H1 (cell line): ENCODE measurements at regions not wholly inside any gene's neighbourhood (a gene's known extent, or its start where the extent isn't known, plus 50 kb on each side); places are given as distances from the start of the nearest gene placed in this dataset.

Experiments
- CTCF ChIA-PET: fragments of 300-600 bp; sonication (Branson Sonifier 250); formaldehyde crosslinking; loops from one replicate; lab custom pipeline; 2021; ENCODE audit not compliant: partially characterized antibody; lab: Charles Lee
- POLR2A ChIA-PET: fragments of 300-600 bp; sonication (Branson Sonifier 250); formaldehyde crosslinking; loops from one replicate; lab custom pipeline; 2021; ENCODE audit warnings: inconsistent platforms; ENCODE audit not compliant: partially characterized antibody; lab: Charles Lee
- DNase-seq, 2 experiments: peaks; one replicate each; pipeline versions ENCODE4 v3.0.0 to v3.0.0-alpha.2; 2010 to 2022; ENCODE audit warnings: low spot score in 2 of 2, low read depth in 1 of 2, mixed read lengths in 1 of 2
- FAIRE-seq: peaks from 2 replicates; lab custom pipeline; 2011; peaks lifted over from hg19 to GRCh38; lab: Jason Lieb, UNC
- H2AFZ ChIP-seq: 2 replicates; pipeline ENCODE4 v1.8.1; 2012; ENCODE audit warnings: low read length, inconsistent platforms
- H2AK5ac ChIP-seq: 2 replicates; pipeline ENCODE4 v1.6.1; 2013; ENCODE audit warnings: low read depth, low read length
- H2BK120ac ChIP-seq: replicated peaks from 2 replicates; pipeline ENCODE3; 2013; ENCODE audit warnings: low read depth, low read length, inconsistent platforms
- H2BK12ac ChIP-seq: 2 replicates; pipeline ENCODE4 v1.6.1; 2013; ENCODE audit warnings: low read depth, low read length
- H2BK15ac ChIP-seq: 2 replicates; pipeline ENCODE4 v1.6.1; 2013; ENCODE audit warnings: low read length
- H2BK20ac ChIP-seq: 2 replicates; pipeline ENCODE4 v1.6.1; 2013; ENCODE audit warnings: low read length
- H2BK5ac ChIP-seq: 2 replicates; pipeline ENCODE4 v1.6.1; 2013; ENCODE audit warnings: low read depth, low read length
- H3K14ac ChIP-seq: 2 replicates; pipeline ENCODE4 v1.6.1; 2013; ENCODE audit warnings: inconsistent platforms; ENCODE audit not compliant: insufficient read length
- H3K18ac ChIP-seq: 2 replicates; pipeline ENCODE4 v1.6.1; 2013; ENCODE audit warnings: low read length; ENCODE audit errors: extremely low read depth
- H3K23ac ChIP-seq: 2 replicates; pipeline ENCODE4 v1.6.1; 2013; ENCODE audit warnings: inconsistent platforms; ENCODE audit not compliant: insufficient read length
- H3K23me2 ChIP-seq: 2 replicates; pipeline ENCODE4 v1.6.1; 2013; ENCODE audit warnings: low read depth, low read length
- H3K27ac ChIP-seq: 2 replicates; pipeline ENCODE4 v1.6.1; 2011; ENCODE audit warnings: low read depth, low read length, inconsistent platforms
- H3K27me3 ChIP-seq, 4 experiments: replicated peaks in 1 of 4; 1 replicate in 1 of 4; 2 replicates in 3 of 4; pipeline versions ENCODE4 v1.6.1 to v1.8.1; 2011 to 2013; ENCODE audit warnings: low read length in 3 of 4, mild to moderate bottlenecking in 3 of 4, inconsistent platforms in 2 of 4, mixed read lengths in 2 of 4, moderate library complexity in 1 of 4; ENCODE audit not compliant: control insufficient read depth in 3 of 4, insufficient read depth in 3 of 4; ENCODE audit errors: extremely low read depth in 1 of 4
- H3K36me3 ChIP-seq, 4 experiments: 2 replicates each; pipeline versions ENCODE4 v1.6.1 to v1.8.1; 2011 to 2013; ENCODE audit warnings: mild to moderate bottlenecking in 4 of 4, low read length in 3 of 4, moderate library complexity in 2 of 4, control low read depth in 1 of 4, inconsistent platforms in 1 of 4; ENCODE audit not compliant: insufficient read depth in 4 of 4, control insufficient read depth in 2 of 4
- H3K4ac ChIP-seq: replicated peaks from 2 replicates; pipeline ENCODE3; 2013; ENCODE audit warnings: low read length, low read depth, mixed read lengths, inconsistent platforms; ENCODE audit not compliant: insufficient read length
- H3K4me1 ChIP-seq, 4 experiments: replicated peaks in 1 of 4; 1 replicate in 1 of 4; 2 replicates in 3 of 4; pipeline versions ENCODE4 v1.6.1 to v1.8.1; 2011 to 2013; ENCODE audit warnings: low read length in 3 of 4, inconsistent platforms in 2 of 4, mixed read lengths in 1 of 4; ENCODE audit not compliant: insufficient read depth in 4 of 4, control insufficient read depth in 3 of 4
- H3K4me2 ChIP-seq, 2 experiments: 2 replicates each; pipeline versions ENCODE4 v1.6.1 to v1.8.1; 2011 to 2013; ENCODE audit warnings: low read depth in 2 of 2, low read length in 2 of 2, control low read depth in 1 of 2, inconsistent platforms in 1 of 2, mild to moderate bottlenecking in 1 of 2; ENCODE audit not compliant: insufficient read depth in 1 of 2
- H3K4me3 ChIP-seq, 4 experiments: fragments of 200-600, 300-600 bp in 1 of 4; sonication (generic), shearing (Covaris generic), sonication (Bioruptor Twin) in 1 of 4; 2 replicates each; pipeline versions ENCODE4 v1.5.1 to v1.8.1; 2011 to 2016; ENCODE audit warnings: low read length in 4 of 4, low read depth in 3 of 4, control low read depth in 2 of 4, inconsistent platforms in 2 of 4, mild to moderate bottlenecking in 2 of 4, mixed read lengths in 1 of 4, moderate library complexity in 1 of 4; ENCODE audit not compliant: insufficient read depth in 2 of 4; ENCODE audit errors: extremely low read depth in 1 of 4
- H3K56ac ChIP-seq: replicated peaks from 2 replicates; pipeline ENCODE3; 2013; ENCODE audit warnings: low read depth, mild to moderate bottlenecking, mixed read lengths, low read length, inconsistent platforms; ENCODE audit not compliant: insufficient read length
- H3K79me1 ChIP-seq: 2 replicates; pipeline ENCODE4 v1.6.1; 2013; ENCODE audit warnings: low read depth, low read length, control low read depth
- H3K79me2 ChIP-seq, 2 experiments: 2 replicates each; pipeline versions ENCODE4 v1.6.1 to v1.8.1; 2012 to 2013; ENCODE audit warnings: low read length in 2 of 2, mild to moderate bottlenecking in 2 of 2, inconsistent platforms in 1 of 2; ENCODE audit not compliant: insufficient read depth in 2 of 2, control insufficient read depth in 1 of 2
- H3K9ac ChIP-seq, 4 experiments: replicated peaks in 1 of 4; 1 replicate in 1 of 4; 2 replicates in 3 of 4; pipeline versions ENCODE4 v1.6.1 to v1.8.1; 2011 to 2013; ENCODE audit warnings: low read depth in 3 of 4, low read length in 3 of 4, control low read depth in 2 of 4, mild to moderate bottlenecking in 2 of 4, moderate library complexity in 2 of 4, inconsistent platforms in 1 of 4; ENCODE audit errors: extremely low read depth in 1 of 4
- H3K9me3 ChIP-seq, 2 experiments: 2 replicates each; pipeline versions ENCODE4 v1.6.1 to v1.8.1; 2012 to 2013; ENCODE audit warnings: mild to moderate bottlenecking in 2 of 2, moderate library complexity in 2 of 2, control low read depth in 1 of 2, inconsistent platforms in 1 of 2, low read depth in 1 of 2, low read length in 1 of 2, mixed read lengths in 1 of 2; ENCODE audit not compliant: insufficient read depth in 2 of 2
- H4K20me1 ChIP-seq, 2 experiments: replicated peaks in 1 of 2; 2 replicates each; pipeline versions ENCODE3 to v1.8.1; 2011 to 2013; ENCODE audit warnings: inconsistent platforms in 2 of 2, low read length in 2 of 2, mild to moderate bottlenecking in 1 of 2; ENCODE audit not compliant: insufficient read depth in 2 of 2, control insufficient read depth in 1 of 2
- H4K5ac ChIP-seq: 2 replicates; pipeline ENCODE4 v1.6.1; 2013; ENCODE audit warnings: low read length, low read depth, mixed read lengths, inconsistent platforms; ENCODE audit not compliant: insufficient read length
- H4K8ac ChIP-seq: 2 replicates; pipeline ENCODE4 v1.8.0; 2013; ENCODE audit warnings: mild to moderate bottlenecking, moderate library complexity, low read length, inconsistent platforms; ENCODE audit not compliant: insufficient read depth; ENCODE audit errors: extremely low read depth
- H4K91ac ChIP-seq: replicated peaks from 2 replicates; pipeline ENCODE3; 2013; ENCODE audit warnings: low read length, mixed read lengths, inconsistent platforms; ENCODE audit not compliant: insufficient read length
- ATF3 ChIP-seq: IDR thresholded peaks from 2 replicates; pipeline ENCODE4 v1.6.1; 2011; ENCODE audit warnings: low read depth, mild to moderate bottlenecking, low read length; ENCODE audit not compliant: insufficient read depth
- BRCA1 ChIP-seq: IDR thresholded peaks from 2 replicates; pipeline ENCODE4 v1.6.1; 2012; ENCODE audit warnings: low read depth, low read length, improper control_type of control experiment
- CEBPB ChIP-seq: IDR thresholded peaks from 2 replicates; pipeline ENCODE4 v1.6.1; 2012; ENCODE audit warnings: low read depth, low read length
- EGR1 ChIP-seq: IDR thresholded peaks from 2 replicates; pipeline ENCODE4 v1.6.1; 2011; ENCODE audit warnings: low read depth, low read length, borderline replicate concordance
- EZH2 ChIP-seq: fragments of 200-600 bp; sonication (generic); IDR thresholded peaks from 2 replicates; pipeline ENCODE4 v1.7.1; 2012; ENCODE audit warnings: low read depth, mild to moderate bottlenecking, moderate library complexity, low read length, inconsistent platforms; ENCODE audit not compliant: severe bottlenecking
- NANOG ChIP-seq: IDR thresholded peaks from 2 replicates; pipeline ENCODE4 v1.6.1; 2011; ENCODE audit warnings: low read length, low read depth, mild to moderate bottlenecking, inconsistent platforms; ENCODE audit not compliant: insufficient read depth, poor library complexity, severe bottlenecking
- RBBP5 ChIP-seq: IDR thresholded peaks from 2 replicates; pipeline ENCODE4 v1.7.1; 2012; ENCODE audit warnings: low read depth, mild to moderate bottlenecking, inconsistent platforms, low read length, moderate library complexity, borderline replicate concordance
- RFX5 ChIP-seq: IDR thresholded peaks from 2 replicates; pipeline ENCODE4 v1.6.1; 2011; ENCODE audit warnings: low read depth, low read length, improper control_type of control experiment, borderline replicate concordance
- TAF1 ChIP-seq: IDR thresholded peaks from 2 replicates; pipeline ENCODE4 v1.6.1; 2011; ENCODE audit warnings: mild to moderate bottlenecking, low read depth, low read length
- TCF12 ChIP-seq: IDR thresholded peaks from 2 replicates; pipeline ENCODE4 v1.6.1; 2011; ENCODE audit warnings: low read depth, mild to moderate bottlenecking, low read length
- TEAD4 ChIP-seq: IDR thresholded peaks from 2 replicates; pipeline ENCODE4 v1.6.1; 2012; ENCODE audit warnings: low read depth, low read length, inconsistent platforms, mixed read lengths
- USF2 ChIP-seq: IDR thresholded peaks from 2 replicates; pipeline ENCODE4 v1.6.1; 2011; ENCODE audit warnings: low read length, improper control_type of control experiment
- WGBS, 2 experiments: shearing (Covaris generic) in 1 of 2; methylation state at CpG; one replicate each; pipeline versions ENCODE4 v1.1.6 to v1.1.7; 2013 to 2015; ENCODE audit warnings: low lambda C conversion rate in 2 of 2, mixed read lengths in 2 of 2, inconsistent platforms in 1 of 2, low coverage in 1 of 2, missing lambda C conversion rate in 1 of 2; ENCODE audit not compliant: insufficient replicate concordance in 2 of 2, insufficient coverage in 1 of 2, insufficient read length in 1 of 2; ENCODE audit errors: extremely low coverage in 1 of 2, missing lambda C conversion rate in 1 of 2; 5-methylcytosine and 5-hydroxymethylcytosine counted together

- Histone ChIP-seq H2BK20ac (no peak overlapping the region), H3K23ac (no peak overlapping the region), H3K4me2 (no peak overlapping the region), H3K79me1 (no peaks in the 10 kb centered on the region), H2BK12ac (no peak overlapping the region), H4K5ac (no peak overlapping the region), H3K9ac (no peak overlapping the region), H3K4ac (no peak overlapping the region), H3K27me3 (no peaks in the 10 kb centered on the region), H4K91ac (no peak overlapping the region), H3K18ac (no peak overlapping the region), H3K56ac (no peak overlapping the region), H4K20me1 (no peaks in the 10 kb centered on the region), H2AK5ac (no peak overlapping the region), H2BK15ac (no peak overlapping the region), H3K27ac (no peak overlapping the region), H2BK5ac (no peak overlapping the region), H3K9me3 (no peaks in the 10 kb centered on the region), H3K4me3 (no peak overlapping the region), H2AFZ (no peak overlapping the region), H2BK120ac (no peak overlapping the region), H4K8ac (no peak overlapping the region), H3K4me1 (no peaks in the 10 kb centered on the region), H3K79me2 (no peaks in the 10 kb centered on the region)
- ChIA-PET POLR2A (no interaction called here), CTCF (interaction anchor here (0.8 kb wide), 1 partner anchor 9 kb away, joined by 3 read pairs; no protein-coding TSS in a partner anchor)
- no peak for DNase-seq
- 90% methylated on average over 9 of the region's 9 CpGs; no CpG with 5 or more reads in 1 of the 2 experiments for WGBS, 2 experiments
- FAIRE-seq: no peak
- no peak for TF ChIP-seq TCF12
- no peak for TF ChIP-seq USF2
- TF ChIP-seq CEBPB: no peak
- no peak for TF ChIP-seq RFX5
- no peak for TF ChIP-seq EGR1
- TF ChIP-seq TEAD4: no peak
- no peak for TF ChIP-seq ATF3
- no peak for TF ChIP-seq EZH2
- TF ChIP-seq BRCA1: no peak
- no peak for TF ChIP-seq NANOG
- no peak for TF ChIP-seq TAF1
- TF ChIP-seq RBBP5: no peak
- TF ChIP-seq, all 59 proteins: peak for 0
- H3K23me2 ChIP-seq: no peaks in the 10 kb centered on the region
- H3K14ac ChIP-seq: no peak overlapping the region
- no peaks in the 10 kb centered on the region for H3K36me3 ChIP-seq
These were observed 207.8 kb upstream of the MGMT start for GRCh38 chr10:129259128-129259815.
